SK-N-SH (cell line): ENCODE measurements at regions not wholly inside any gene's neighbourhood (a gene's known extent, or its start where the extent isn't known, plus 50 kb on each side); places are given as distances from the start of the nearest gene placed in this dataset.

Source experiments
- CTCF ChIA-PET: fragments of 300-600, 350-600 bp; formaldehyde crosslinking; extraction: SDS; loops from one replicate; lab custom pipeline; 2021; lab: Yijun Ruan, JAX
- POLR2A ChIA-PET: fragments of 350-600 bp; sonication (Branson Sonifier 250); formaldehyde crosslinking; extraction: SDS; loops from one replicate; lab custom pipeline; 2020; ENCODE audit warnings: antibody characterized with exemption, inconsistent platforms; lab: Yijun Ruan, JAX
- DNase-seq: peaks from one replicate; pipeline ENCODE4 v3.0.0; 2012
- H2AFZ ChIP-seq: fragments of 200-600 bp; sonication (generic); 2 replicates; pipeline ENCODE4 v1.8.1; 2016; ENCODE audit warnings: antibody characterized with exemption, mild to moderate bottlenecking, low read depth
- H3F3A ChIP-seq: fragments of 200-600 bp; sonication (generic); replicated peaks from 2 replicates; pipeline ENCODE3; 2016; ENCODE audit warnings: antibody characterized with exemption, mild to moderate bottlenecking; ENCODE audit not compliant: insufficient read depth
- H3K27ac ChIP-seq, 2 experiments: fragments of 200-500 bp in 1 of 2; fragments of 200-600 bp in 1 of 2; sonication (Bioruptor generic) in 1 of 2; sonication (generic), shearing (Covaris generic) in 1 of 2; 2 replicates each; pipeline versions ENCODE4 v1.5.1 to v1.6.1; 2014 to 2016; ENCODE audit warnings: low read depth in 2 of 2, inconsistent platforms in 1 of 2, low read length in 1 of 2, mild to moderate bottlenecking in 1 of 2, mixed read lengths in 1 of 2
- H3K27me3 ChIP-seq: fragments of 200-600 bp; sonication (generic), shearing (Covaris generic); 2 replicates; pipeline ENCODE4 v1.6.1; 2016; ENCODE audit warnings: mixed run types; ENCODE audit not compliant: insufficient read depth
- H3K36me3 ChIP-seq, 2 experiments: fragments of 200-500 bp in 1 of 2; fragments of 200-600 bp in 1 of 2; sonication (Bioruptor generic) in 1 of 2; sonication (generic) in 1 of 2; replicated peaks in 1 of 2; 2 replicates each; pipeline versions ENCODE3 to v1.5.1; 2014 to 2016; ENCODE audit warnings: low read length in 1 of 2, mild to moderate bottlenecking in 1 of 2; ENCODE audit not compliant: insufficient read depth in 2 of 2, control insufficient read depth in 1 of 2
- H3K4me1 ChIP-seq, 2 experiments: fragments of 200-500 bp in 1 of 2; fragments of 200-600 bp in 1 of 2; sonication (Bioruptor generic) in 1 of 2; sonication (generic), shearing (Covaris generic) in 1 of 2; 2 replicates each; pipeline versions ENCODE4 v1.5.1 to v1.6.1; 2014 to 2016; ENCODE audit warnings: low read depth in 1 of 2, low read length in 1 of 2, mixed run types in 1 of 2; ENCODE audit not compliant: insufficient read depth in 2 of 2, control insufficient read depth in 1 of 2
- H3K4me2 ChIP-seq: fragments of 200-600 bp; sonication (generic), shearing (Covaris generic); 2 replicates; pipeline ENCODE4 v1.6.1; 2017; ENCODE audit warnings: mixed run types
- H3K4me3 ChIP-seq, 2 experiments: fragments of 200-500 bp in 1 of 2; fragments of 200-600 bp in 1 of 2; sonication (Bioruptor generic) in 1 of 2; sonication (generic), shearing (Covaris generic) in 1 of 2; 2 replicates each; pipeline versions ENCODE4 v1.5.1 to v1.8.1; 2014 to 2016; ENCODE audit warnings: low read depth in 2 of 2, inconsistent platforms in 1 of 2, low read length in 1 of 2, mild to moderate bottlenecking in 1 of 2, mixed read lengths in 1 of 2, moderate library complexity in 1 of 2
- H3K79me2 ChIP-seq: fragments of 200-600 bp; sonication (generic); 2 replicates; pipeline ENCODE4 v1.8.1; 2017; ENCODE audit warnings: mild to moderate bottlenecking; ENCODE audit not compliant: insufficient read depth
- H3K9ac ChIP-seq: fragments of 200-600 bp; sonication (generic); 2 replicates; pipeline ENCODE4 v1.6.1; 2017; ENCODE audit warnings: mixed run types
- H3K9me2 ChIP-seq: fragments of 200-600 bp; sonication (generic); 2 replicates; pipeline ENCODE4 v1.6.1; 2017; ENCODE audit warnings: mixed run types
- H3K9me3 ChIP-seq: fragments of 200-600 bp; sonication (generic); 2 replicates; pipeline ENCODE4 v1.6.1; 2017; ENCODE audit warnings: mixed run types, mild to moderate bottlenecking, moderate library complexity
- H4K20me1 ChIP-seq: fragments of 200-600 bp; sonication (generic); 2 replicates; pipeline ENCODE4 v1.6.1; 2017; ENCODE audit warnings: mild to moderate bottlenecking, mixed run types; ENCODE audit not compliant: insufficient read depth
- CHD2 ChIP-seq: fragments of 150-350 bp; IDR thresholded peaks from 2 replicates; pipeline ENCODE4 v1.6.1; 2018; ENCODE audit warnings: low read length; ENCODE audit not compliant: partially characterized antibody
- EZH2phosphoT487 ChIP-seq: fragments of 200-600 bp; sonication (generic); IDR thresholded peaks from 2 replicates; pipeline ENCODE4 v1.6.1; 2017; ENCODE audit warnings: low read depth, mixed run types, mild to moderate bottlenecking, antibody characterized with exemption, moderate library complexity, borderline replicate concordance
- FOXM1 ChIP-seq: IDR thresholded peaks from 2 replicates; pipeline ENCODE4 v1.4.0; 2012; ENCODE audit warnings: low read depth, mild to moderate bottlenecking
- GATA2 ChIP-seq: sonication (generic); formaldehyde crosslinking; IDR thresholded peaks from 2 replicates; pipeline ENCODE4 v1.5.0; 2020; ENCODE audit warnings: mild to moderate bottlenecking, missing genetic modification reagents
- MEF2A ChIP-seq: IDR thresholded peaks from 2 replicates; pipeline ENCODE4 v1.4.0; 2012; ENCODE audit warnings: low read depth, borderline replicate concordance
- MXI1 ChIP-seq: IDR thresholded peaks from 2 replicates; pipeline ENCODE4 v1.6.1; 2012; ENCODE audit warnings: mild to moderate bottlenecking, low read depth, low read length, improper control_type of control experiment
- NFIC ChIP-seq: IDR thresholded peaks from 2 replicates; pipeline ENCODE4 v1.4.0; 2012; ENCODE audit warnings: borderline replicate concordance
- NRF1 ChIP-seq: IDR thresholded peaks from 2 replicates; pipeline ENCODE4 v1.6.1; 2012; ENCODE audit warnings: low read depth, mild to moderate bottlenecking, low read length
- RXRA ChIP-seq: IDR thresholded peaks from 2 replicates; pipeline ENCODE4 v1.4.0; 2012; ENCODE audit warnings: low read depth, mild to moderate bottlenecking, borderline replicate concordance
- SMC3 ChIP-seq: IDR thresholded peaks from 2 replicates; pipeline ENCODE4 v1.6.1; 2012; ENCODE audit warnings: low read depth, low read length, improper control_type of control experiment
- TCF12 ChIP-seq: IDR thresholded peaks from 2 replicates; pipeline ENCODE4 v1.4.0; 2012
- WGBS: methylation state at CpG from one replicate; pipeline ENCODE4 v1.1.6; 2017; ENCODE audit warnings: low lambda C conversion rate; 5-methylcytosine and 5-hydroxymethylcytosine counted together
- TF ChIP-seq, protein P1 (sequence below): IDR thresholded peaks from 2 replicates; pipeline ENCODE4 v1.4.0; 2012; ENCODE audit warnings: low read depth, borderline replicate concordance
- TF ChIP-seq, protein P2 (sequence below): IDR thresholded peaks from 2 replicates; pipeline ENCODE4 v1.4.0; 2012; ENCODE audit warnings: low read depth, borderline replicate concordance
- TF ChIP-seq, protein P3 (sequence below): fragments of 150-350 bp; IDR thresholded peaks from 2 replicates; pipeline ENCODE4 v1.6.1; 2016; ENCODE audit warnings: mild to moderate bottlenecking, low read depth, low read length

DNA sequence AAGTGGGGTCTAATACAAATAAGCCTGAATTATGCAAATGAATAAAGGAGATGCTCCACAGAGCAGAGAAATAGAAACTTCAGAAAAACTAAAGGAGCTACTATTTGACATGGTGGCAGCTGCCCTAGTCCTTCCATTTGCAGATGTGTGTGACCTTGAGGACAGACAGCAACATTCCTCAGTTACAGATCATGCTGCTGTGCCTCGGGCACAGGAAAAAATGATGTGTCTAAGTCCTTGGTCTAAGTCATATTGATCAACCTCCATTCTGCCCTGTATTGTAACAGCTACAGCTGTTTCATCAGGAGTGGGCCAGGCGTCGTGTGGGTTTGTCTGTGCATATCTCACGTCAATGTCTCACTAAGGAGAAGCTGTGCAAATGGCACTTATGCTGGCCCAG, 710.4 kb downstream of the TNS3 start (continued):
- TF ChIP-seq, protein P1, sequence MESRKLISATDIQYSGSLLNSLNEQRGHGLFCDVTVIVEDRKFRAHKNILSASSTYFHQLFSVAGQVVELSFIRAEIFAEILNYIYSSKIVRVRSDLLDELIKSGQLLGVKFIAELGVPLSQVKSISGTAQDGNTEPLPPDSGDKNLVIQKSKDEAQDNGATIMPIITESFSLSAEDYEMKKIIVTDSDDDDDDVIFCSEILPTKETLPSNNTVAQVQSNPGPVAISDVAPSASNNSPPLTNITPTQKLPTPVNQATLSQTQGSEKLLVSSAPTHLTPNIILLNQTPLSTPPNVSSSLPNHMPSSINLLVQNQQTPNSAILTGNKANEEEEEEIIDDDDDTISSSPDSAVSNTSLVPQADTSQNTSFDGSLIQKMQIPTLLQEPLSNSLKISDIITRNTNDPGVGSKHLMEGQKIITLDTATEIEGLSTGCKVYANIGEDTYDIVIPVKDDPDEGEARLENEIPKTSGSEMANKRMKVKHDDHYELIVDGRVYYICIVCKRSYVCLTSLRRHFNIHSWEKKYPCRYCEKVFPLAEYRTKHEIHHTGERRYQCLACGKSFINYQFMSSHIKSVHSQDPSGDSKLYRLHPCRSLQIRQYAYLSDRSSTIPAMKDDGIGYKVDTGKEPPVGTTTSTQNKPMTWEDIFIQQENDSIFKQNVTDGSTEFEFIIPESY, result no peak
- no peak for TF ChIP-seq NRF1
- TF ChIP-seq TCF12, result no peak
- TF ChIP-seq RXRA, result no peak
- TF ChIP-seq MEF2A, result no peak

DNA sequence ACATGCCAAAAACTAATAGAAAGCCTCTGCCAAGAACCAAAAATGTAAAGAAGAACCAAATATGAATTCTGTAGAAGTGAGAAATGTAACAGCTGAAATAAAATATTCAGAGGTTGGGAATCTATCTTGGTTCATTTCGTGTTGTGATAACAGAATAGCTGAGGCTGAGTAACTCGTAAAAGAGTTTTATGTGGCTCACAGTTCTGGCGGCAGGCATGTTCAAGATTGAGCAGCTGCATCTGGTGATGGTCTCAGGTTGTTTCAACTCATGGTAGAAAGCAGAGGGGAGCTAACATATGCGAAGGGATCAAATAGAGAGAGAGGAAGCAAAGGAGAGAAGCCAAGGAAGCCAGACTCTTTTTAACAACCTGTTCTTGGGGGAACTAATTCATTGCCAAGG, 717.2 kb downstream of the TNS3 start:
- Histone ChIP-seq H4K20me1 (no peaks in the 10 kb centered on the region), H2AFZ (no peak overlapping the region), H3K79me2 (no peaks in the 10 kb centered on the region), H3K9me2 (no peaks in the 10 kb centered on the region), H3K9me3 (no peaks in the 10 kb centered on the region), H3K27me3 (no peaks in the 10 kb centered on the region), H3F3A (peaks cover 5% of the 10 kb centered on the region), H3K9ac (no peak overlapping the region), H3K27ac (no peak overlapping the region), H3K4me3 (no peak overlapping the region), H3K36me3 (no peaks in the 10 kb centered on the region), H3K4me1 (peaks cover 2 to 6% of the 10 kb centered on the region in 2 experiments; a peak in 2 of 4 replicates), H3K4me2 (no peak overlapping the region)
- ChIA-PET POLR2A (no interaction called here), CTCF (no interaction called here)
- no peak for DNase-seq
- WGBS, result 89% methylated on average over 4 of the region's 4 CpGs
- TF ChIP-seq EZH2phosphoT487 (no peak), GATA2 (no peak), MEF2A (no peak), FOXM1 (no peak), SMC3 (no peak), CHD2 (no peak), TCF12 (no peak), MXI1 (no peak), RXRA (no peak), NFIC (no peak)
- TF ChIP-seq, protein P2, sequence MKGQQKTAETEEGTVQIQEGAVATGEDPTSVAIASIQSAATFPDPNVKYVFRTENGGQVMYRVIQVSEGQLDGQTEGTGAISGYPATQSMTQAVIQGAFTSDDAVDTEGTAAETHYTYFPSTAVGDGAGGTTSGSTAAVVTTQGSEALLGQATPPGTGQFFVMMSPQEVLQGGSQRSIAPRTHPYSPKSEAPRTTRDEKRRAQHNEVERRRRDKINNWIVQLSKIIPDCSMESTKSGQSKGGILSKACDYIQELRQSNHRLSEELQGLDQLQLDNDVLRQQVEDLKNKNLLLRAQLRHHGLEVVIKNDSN, result no peak
- TF ChIP-seq, protein P3, sequence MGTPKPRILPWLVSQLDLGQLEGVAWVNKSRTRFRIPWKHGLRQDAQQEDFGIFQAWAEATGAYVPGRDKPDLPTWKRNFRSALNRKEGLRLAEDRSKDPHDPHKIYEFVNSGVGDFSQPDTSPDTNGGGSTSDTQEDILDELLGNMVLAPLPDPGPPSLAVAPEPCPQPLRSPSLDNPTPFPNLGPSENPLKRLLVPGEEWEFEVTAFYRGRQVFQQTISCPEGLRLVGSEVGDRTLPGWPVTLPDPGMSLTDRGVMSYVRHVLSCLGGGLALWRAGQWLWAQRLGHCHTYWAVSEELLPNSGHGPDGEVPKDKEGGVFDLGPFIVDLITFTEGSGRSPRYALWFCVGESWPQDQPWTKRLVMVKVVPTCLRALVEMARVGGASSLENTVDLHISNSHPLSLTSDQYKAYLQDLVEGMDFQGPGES, result no peak
